GM12878 (cell line): ENCODE measurements at regions not wholly inside any gene's neighbourhood (a gene's known extent, or its start where the extent isn't known, plus 50 kb on each side); places are given as distances from the start of the nearest gene placed in this dataset.

Experiments used
- CHD2 ChIP-seq: IDR thresholded peaks from 2 replicates; pipeline ENCODE4 v1.6.1; 2011; ENCODE audit warnings: low read depth, low read length, improper control_type of control experiment, borderline replicate concordance
- EGR1 ChIP-seq, 2 experiments: IDR thresholded peaks; 1 replicate in 1 of 2; 2 replicates in 1 of 2; pipeline ENCODE4 v1.6.1; 2011 to 2012; ENCODE audit warnings: low read depth in 2 of 2, low read length in 2 of 2, borderline replicate concordance in 1 of 2, mild to moderate bottlenecking in 1 of 2, moderate library complexity in 1 of 2
- JUND ChIP-seq: IDR thresholded peaks from 2 replicates; pipeline ENCODE4 v1.6.1; 2012; ENCODE audit warnings: low read depth, mild to moderate bottlenecking, low read length, improper control_type of control experiment, moderate library complexity
- KLF5 ChIP-seq: fragments of 450-650 bp; IDR thresholded peaks from 2 replicates; pipeline ENCODE4 v1.6.1; 2014; ENCODE audit warnings: mild to moderate bottlenecking; ENCODE audit not compliant: partially characterized antibody
- MEF2A ChIP-seq: IDR thresholded peaks from 2 replicates; pipeline ENCODE4 v1.6.1; 2011; ENCODE audit warnings: low read depth, mild to moderate bottlenecking, low read length, moderate library complexity; ENCODE audit not compliant: insufficient read depth
- POLR2A ChIP-seq: IDR thresholded peaks from 2 replicates; pipeline ENCODE4 v1.6.1; 2011; ENCODE audit warnings: low read depth, mild to moderate bottlenecking, low read length
- POLR2AphosphoS2 ChIP-seq: IDR thresholded peaks from 2 replicates; pipeline ENCODE4 v1.6.1; 2011; ENCODE audit warnings: low read depth, mild to moderate bottlenecking, low read length, improper control_type of control experiment, moderate library complexity
- POLR2AphosphoS5 ChIP-seq: IDR thresholded peaks from 2 replicates; pipeline ENCODE4 v1.6.1; 2011; ENCODE audit warnings: mild to moderate bottlenecking, low read length, inconsistent platforms
- RAD21 ChIP-seq: IDR thresholded peaks from 2 replicates; pipeline ENCODE4 v1.6.1; 2011; ENCODE audit warnings: mild to moderate bottlenecking, low read depth, low read length, moderate library complexity; ENCODE audit not compliant: insufficient read depth
- TF ChIP-seq, protein P1 (sequence below), 3 experiments: IDR thresholded peaks in 2 of 3; conservative IDR thresholded peaks in 1 of 3; 2 replicates each; pipeline ENCODE4 v1.5.1; 2011; ENCODE audit warnings: low read depth in 3 of 3, low read length in 3 of 3, mild to moderate bottlenecking in 3 of 3, control low read depth in 2 of 3, moderate library complexity in 2 of 3, inconsistent platforms in 1 of 3, mixed read lengths in 1 of 3; ENCODE audit not compliant: control insufficient read depth in 2 of 3, insufficient read depth in 1 of 3; ENCODE audit errors: extremely low read depth in 1 of 3
- TF ChIP-seq, protein P2 (sequence below): IDR thresholded peaks from 2 replicates; pipeline ENCODE4 v1.6.1; 2011; ENCODE audit warnings: borderline replicate concordance, low read depth, mild to moderate bottlenecking, moderate library complexity, mixed read lengths, low read length; ENCODE audit not compliant: insufficient read depth; ENCODE audit errors: extremely low read length
- TF ChIP-seq, protein P3 (sequence below): fragments of 450-650 bp; conservative IDR thresholded peaks from 2 replicates; pipeline ENCODE4 v1.6.1; 2017; ENCODE audit warnings: mild to moderate bottlenecking, moderate library complexity

DNA sequence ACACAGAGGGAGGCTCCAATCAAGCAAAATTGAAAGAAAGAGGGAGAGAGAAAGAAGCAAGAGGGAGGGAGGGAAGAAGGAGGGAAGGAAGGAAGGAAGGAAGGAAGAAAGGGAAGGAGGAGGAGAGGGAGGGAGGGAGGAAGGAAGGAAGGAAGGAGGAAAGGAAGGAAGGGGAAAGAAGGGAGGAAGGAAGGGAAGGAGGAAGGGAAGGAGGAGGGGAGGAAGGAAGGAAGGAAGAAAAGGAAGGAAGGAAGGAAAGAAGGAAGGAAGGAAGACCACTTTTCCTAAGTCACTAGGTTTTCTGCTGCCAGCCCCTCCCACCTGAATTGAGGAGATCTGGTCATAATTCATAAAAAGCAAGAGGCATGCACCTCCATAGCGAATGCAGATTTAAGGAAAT, 287.0 kb downstream of the SP3 start:
- TF ChIP-seq POLR2A = no peak
- no peak for TF ChIP-seq CHD2
- TF ChIP-seq KLF5 = no peak
- TF ChIP-seq, protein P1, sequence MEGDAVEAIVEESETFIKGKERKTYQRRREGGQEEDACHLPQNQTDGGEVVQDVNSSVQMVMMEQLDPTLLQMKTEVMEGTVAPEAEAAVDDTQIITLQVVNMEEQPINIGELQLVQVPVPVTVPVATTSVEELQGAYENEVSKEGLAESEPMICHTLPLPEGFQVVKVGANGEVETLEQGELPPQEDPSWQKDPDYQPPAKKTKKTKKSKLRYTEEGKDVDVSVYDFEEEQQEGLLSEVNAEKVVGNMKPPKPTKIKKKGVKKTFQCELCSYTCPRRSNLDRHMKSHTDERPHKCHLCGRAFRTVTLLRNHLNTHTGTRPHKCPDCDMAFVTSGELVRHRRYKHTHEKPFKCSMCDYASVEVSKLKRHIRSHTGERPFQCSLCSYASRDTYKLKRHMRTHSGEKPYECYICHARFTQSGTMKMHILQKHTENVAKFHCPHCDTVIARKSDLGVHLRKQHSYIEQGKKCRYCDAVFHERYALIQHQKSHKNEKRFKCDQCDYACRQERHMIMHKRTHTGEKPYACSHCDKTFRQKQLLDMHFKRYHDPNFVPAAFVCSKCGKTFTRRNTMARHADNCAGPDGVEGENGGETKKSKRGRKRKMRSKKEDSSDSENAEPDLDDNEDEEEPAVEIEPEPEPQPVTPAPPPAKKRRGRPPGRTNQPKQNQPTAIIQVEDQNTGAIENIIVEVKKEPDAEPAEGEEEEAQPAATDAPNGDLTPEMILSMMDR (IDR thresholded peaks at IDR 0.05 in 2 of 3, conservative IDR thresholded peaks at IDR 0.05 in 1 of 3; ENCODE audit: control insufficient read depth in 2 of 3, extremely low read depth in 1 of 3, insufficient read depth in 1 of 3, low read depth in 3 of 3, low read length in 3 of 3) = no peak
- TF ChIP-seq, protein P2, sequence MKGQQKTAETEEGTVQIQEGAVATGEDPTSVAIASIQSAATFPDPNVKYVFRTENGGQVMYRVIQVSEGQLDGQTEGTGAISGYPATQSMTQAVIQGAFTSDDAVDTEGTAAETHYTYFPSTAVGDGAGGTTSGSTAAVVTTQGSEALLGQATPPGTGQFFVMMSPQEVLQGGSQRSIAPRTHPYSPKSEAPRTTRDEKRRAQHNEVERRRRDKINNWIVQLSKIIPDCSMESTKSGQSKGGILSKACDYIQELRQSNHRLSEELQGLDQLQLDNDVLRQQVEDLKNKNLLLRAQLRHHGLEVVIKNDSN = no peak
- no peak for TF ChIP-seq POLR2AphosphoS2
- no peak for TF ChIP-seq MEF2A
- no peak for TF ChIP-seq EGR1 (IDR thresholded peaks at IDR 0.05; ENCODE audit: borderline replicate concordance in 1 of 2, low read depth in 2 of 2, low read length in 2 of 2)
- TF ChIP-seq, protein P3, sequence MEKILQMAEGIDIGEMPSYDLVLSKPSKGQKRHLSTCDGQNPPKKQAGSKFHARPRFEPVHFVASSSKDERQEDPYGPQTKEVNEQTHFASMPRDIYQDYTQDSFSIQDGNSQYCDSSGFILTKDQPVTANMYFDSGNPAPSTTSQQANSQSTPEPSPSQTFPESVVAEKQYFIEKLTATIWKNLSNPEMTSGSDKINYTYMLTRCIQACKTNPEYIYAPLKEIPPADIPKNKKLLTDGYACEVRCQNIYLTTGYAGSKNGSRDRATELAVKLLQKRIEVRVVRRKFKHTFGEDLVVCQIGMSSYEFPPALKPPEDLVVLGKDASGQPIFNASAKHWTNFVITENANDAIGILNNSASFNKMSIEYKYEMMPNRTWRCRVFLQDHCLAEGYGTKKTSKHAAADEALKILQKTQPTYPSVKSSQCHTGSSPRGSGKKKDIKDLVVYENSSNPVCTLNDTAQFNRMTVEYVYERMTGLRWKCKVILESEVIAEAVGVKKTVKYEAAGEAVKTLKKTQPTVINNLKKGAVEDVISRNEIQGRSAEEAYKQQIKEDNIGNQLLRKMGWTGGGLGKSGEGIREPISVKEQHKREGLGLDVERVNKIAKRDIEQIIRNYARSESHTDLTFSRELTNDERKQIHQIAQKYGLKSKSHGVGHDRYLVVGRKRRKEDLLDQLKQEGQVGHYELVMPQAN = no peak
- TF ChIP-seq JUND = no peak
- no peak for TF ChIP-seq RAD21
- no peak for TF ChIP-seq POLR2AphosphoS5
